A549 (cell line): ENCODE measurements at regions not wholly inside any gene's neighbourhood (a gene's known extent, or its start where the extent isn't known, plus 50 kb on each side); places are given as distances from the start of the nearest gene placed in this dataset.

Experiments
- ATAC-seq, 2 experiments: fragments of 200-7000 bp in 1 of 2; fragments of >200 bp in 1 of 2; cut with Nextera tagmentation in 1 of 2; cut with Tn5 transposase in 1 of 2; 3 replicates each; pipeline versions ENCODE4 v1.8.0 to v1.9.1; 2018 to 2020; ENCODE audit warnings: mild to moderate bottlenecking in 1 of 2, moderate library complexity in 1 of 2
- CTCF ChIA-PET: fragments of 300-600 bp; sonication (Branson Sonifier 250); formaldehyde crosslinking; extraction: SDS; loops from one replicate; lab custom pipeline; 2021; ENCODE audit warnings: antibody characterized with exemption, inconsistent platforms; lab: Yijun Ruan, JAX
- POLR2A ChIA-PET: fragments of 350-600 bp; formaldehyde crosslinking; extraction: SDS; loops from one replicate; lab custom pipeline; 2021; ENCODE audit warnings: antibody characterized with exemption, inconsistent platforms; lab: Yijun Ruan, JAX
- DNase-seq, 2 experiments: peaks; one replicate each; pipeline versions ENCODE4 v3.0.0 to v3.0.0-alpha.2; 2011 to 2016; ENCODE audit warnings: low read depth in 1 of 2, low spot score in 1 of 2
- FAIRE-seq: peaks from 2 replicates; lab custom pipeline; 2011; peaks lifted over from hg19 to GRCh38; lab: Jason Lieb, UNC
- H3K27ac ChIP-seq, 2 experiments: fragments of >200 bp; sonication (Bioruptor Twin); formaldehyde crosslinking; 3 replicates each; pipeline ENCODE4 v1.5.1; 2016 to 2017
- H3K4me1 ChIP-seq: fragments of >200 bp; sonication (Bioruptor Twin); formaldehyde crosslinking; 3 replicates; pipeline ENCODE4 v1.6.1; 2016
- H3K4me2 ChIP-seq: fragments of >200 bp; sonication (Bioruptor Twin); formaldehyde crosslinking; 3 replicates; pipeline ENCODE4 v1.6.1; 2016
- H3K4me3 ChIP-seq: fragments of >200 bp; sonication (Bioruptor Twin); formaldehyde crosslinking; 3 replicates; pipeline ENCODE4 v1.5.1; 2016
- H3K9me3 ChIP-seq: fragments of >200 bp; sonication (Bioruptor Twin); formaldehyde crosslinking; 3 replicates; pipeline ENCODE4 v1.6.1; 2016
- BHLHE40 ChIP-seq: IDR thresholded peaks from 2 replicates; pipeline ENCODE4 v1.6.1; 2012; ENCODE audit warnings: low read depth, low read length, inconsistent platforms
- CBX2 ChIP-seq: fragments of 200-600 bp; sonication (generic); IDR thresholded peaks from 2 replicates; pipeline ENCODE4 v1.6.1; 2016; ENCODE audit warnings: low read depth, mild to moderate bottlenecking, borderline replicate concordance
- CEBPB ChIP-seq, 2 experiments: fragments of >200 bp in 1 of 2; sonication (Bioruptor Twin) in 1 of 2; formaldehyde crosslinking in 1 of 2; IDR thresholded peaks; 2 replicates each; pipeline ENCODE4 v1.6.1; 2012 to 2016
- CHD2 ChIP-seq: fragments of 150-350 bp; IDR thresholded peaks from 2 replicates; pipeline ENCODE4 v1.6.1; 2014; ENCODE audit warnings: low read length; ENCODE audit not compliant: partially characterized antibody
- CHD4 ChIP-seq: fragments of 200-600 bp; sonication (generic); IDR thresholded peaks from 2 replicates; pipeline ENCODE4 v1.6.1; 2016; ENCODE audit warnings: antibody characterized with exemption, mild to moderate bottlenecking, borderline replicate concordance
- E2F6 ChIP-seq: IDR thresholded peaks from 2 replicates; pipeline ENCODE4 v1.6.1; 2012; ENCODE audit warnings: low read depth, borderline replicate concordance
- EHF ChIP-seq: fragments of 250-450 bp; sonication (Bioruptor Pico); IDR thresholded peaks from 2 replicates; pipeline ENCODE4 v1.5.0; 2020; ENCODE audit warnings: mild to moderate bottlenecking
- ELK1 ChIP-seq: fragments of 150-350 bp; IDR thresholded peaks from 2 replicates; pipeline ENCODE4 v1.6.1; 2014; ENCODE audit warnings: low read depth, mild to moderate bottlenecking, low read length
- EP300 ChIP-seq, 2 experiments: fragments of >200 bp; sonication (Bioruptor Twin); formaldehyde crosslinking; IDR thresholded peaks; 2 replicates in 1 of 2; 3 replicates in 1 of 2; pipeline ENCODE4 v1.6.1; 2016 to 2017
- ESRRA ChIP-seq: fragments of 150-350 bp; IDR thresholded peaks from 2 replicates; pipeline ENCODE4 v1.6.1; 2014; ENCODE audit warnings: mild to moderate bottlenecking, low read length, borderline replicate concordance
- FOXS1 ChIP-seq: fragments of 250-450 bp; sonication (Bioruptor Pico); IDR thresholded peaks from 2 replicates; pipeline ENCODE4 v1.5.0; 2020; ENCODE audit warnings: mild to moderate bottlenecking, moderate library complexity
- JUNB ChIP-seq: fragments of >200 bp; sonication (Bioruptor Twin); formaldehyde crosslinking; IDR thresholded peaks from 2 replicates; pipeline ENCODE4 v1.6.1; 2016
- KDM1A ChIP-seq: fragments of 200-600 bp; sonication (generic); IDR thresholded peaks from 2 replicates; pipeline ENCODE4 v1.6.1; 2016; ENCODE audit warnings: low read depth, mild to moderate bottlenecking
- KDM5A ChIP-seq: fragments of 200-600 bp; sonication (generic); IDR thresholded peaks from 2 replicates; pipeline ENCODE4 v1.6.1; 2016; ENCODE audit warnings: antibody characterized with exemption, mild to moderate bottlenecking
- MAFK ChIP-seq: fragments of 450-650 bp; IDR thresholded peaks from 2 replicates; pipeline ENCODE4 v1.6.1; 2014; ENCODE audit not compliant: partially characterized antibody
- MAX ChIP-seq: IDR thresholded peaks from 2 replicates; pipeline ENCODE4 v1.6.1; 2012
- NFE2L2 ChIP-seq: fragments of 150-350 bp; conservative IDR thresholded peaks from 2 replicates; pipeline ENCODE4 v1.6.1; 2014; ENCODE audit warnings: low read length
- NPAS2 ChIP-seq: fragments of 250-450 bp; sonication (Bioruptor Pico); IDR thresholded peaks from 2 replicates; pipeline ENCODE4 v1.8.0; 2022; ENCODE audit warnings: mild to moderate bottlenecking, moderate library complexity, borderline replicate concordance
- PBX3 ChIP-seq: IDR thresholded peaks from 2 replicates; pipeline ENCODE4 v1.6.1; 2012
- PHF8 ChIP-seq: fragments of 200-600 bp; sonication (generic); IDR thresholded peaks from 2 replicates; pipeline ENCODE4 v1.6.1; 2016; ENCODE audit warnings: low read depth, mild to moderate bottlenecking, antibody characterized with exemption, moderate library complexity, borderline replicate concordance
- POLR2AphosphoS2 ChIP-seq: conservative IDR thresholded peaks from 2 replicates; pipeline ENCODE4 v1.6.1; 2012; ENCODE audit warnings: low read length, improper control_type of control experiment, inconsistent platforms
- RAD21 ChIP-seq, 2 experiments: fragments of >200 bp in 1 of 2; sonication (Bioruptor Twin) in 1 of 2; formaldehyde crosslinking in 1 of 2; IDR thresholded peaks in 1 of 2; conservative IDR thresholded peaks in 1 of 2; 2 replicates in 1 of 2; 3 replicates in 1 of 2; pipeline ENCODE4 v1.6.1; 2012 to 2018; ENCODE audit warnings: inconsistent platforms in 1 of 2
- RARB ChIP-seq: fragments of 250-450 bp; sonication (Bioruptor Pico); IDR thresholded peaks from 2 replicates; pipeline ENCODE4 v1.8.0; 2021; ENCODE audit warnings: mild to moderate bottlenecking, moderate library complexity
- RCOR1 ChIP-seq: fragments of 150-350 bp; IDR thresholded peaks from 2 replicates; pipeline ENCODE4 v1.6.1; 2014; ENCODE audit warnings: antibody characterized with exemption, low read length, low read depth
- RFX5 ChIP-seq: fragments of 450-650 bp; IDR thresholded peaks from 2 replicates; pipeline ENCODE4 v1.7.1; 2014; ENCODE audit warnings: antibody characterized with exemption, mild to moderate bottlenecking, moderate library complexity
- SREBF2 ChIP-seq: fragments of 450-650 bp; IDR thresholded peaks from 2 replicates; pipeline ENCODE4 v1.6.1; 2014; ENCODE audit warnings: mild to moderate bottlenecking, moderate library complexity
- ZC3H11A ChIP-seq: fragments of 450-650 bp; IDR thresholded peaks from 2 replicates; pipeline ENCODE4 v1.6.1; 2014; ENCODE audit warnings: antibody characterized with exemption, mild to moderate bottlenecking
- ZFP36 ChIP-seq: fragments of 450-650 bp; IDR thresholded peaks from 2 replicates; pipeline ENCODE4 v1.6.1; 2014; ENCODE audit warnings: borderline replicate concordance; ENCODE audit not compliant: partially characterized antibody
- ZNF302 ChIP-seq: fragments of 250-450 bp; sonication (Bioruptor Pico); IDR thresholded peaks from 2 replicates; pipeline ENCODE4 v1.9.0; 2021; ENCODE audit warnings: inconsistent platforms, mild to moderate bottlenecking, moderate library complexity
- ZSCAN20 ChIP-seq: fragments of 250-450 bp; sonication (Bioruptor Pico); IDR thresholded peaks from 2 replicates; pipeline ENCODE4 v1.8.0; 2022; ENCODE audit warnings: mild to moderate bottlenecking, moderate library complexity
- WGBS: methylation state at CpG from one replicate; pipeline ENCODE4 v1.1.6; 2017; ENCODE audit errors: missing lambda C conversion rate; 5-methylcytosine and 5-hydroxymethylcytosine counted together
- TF ChIP-seq, protein P1 (sequence below): fragments of 250-450 bp; sonication (Bioruptor Pico); IDR thresholded peaks from 2 replicates; pipeline ENCODE4 v1.5.0; 2021; ENCODE audit warnings: mild to moderate bottlenecking, moderate library complexity, borderline replicate concordance
- TF ChIP-seq, protein P2 (sequence below): fragments of 250-450 bp; sonication (Bioruptor Pico); IDR thresholded peaks from 2 replicates; pipeline ENCODE4 v1.5.0; 2020; ENCODE audit warnings: low read depth, mild to moderate bottlenecking, moderate library complexity

DNA sequence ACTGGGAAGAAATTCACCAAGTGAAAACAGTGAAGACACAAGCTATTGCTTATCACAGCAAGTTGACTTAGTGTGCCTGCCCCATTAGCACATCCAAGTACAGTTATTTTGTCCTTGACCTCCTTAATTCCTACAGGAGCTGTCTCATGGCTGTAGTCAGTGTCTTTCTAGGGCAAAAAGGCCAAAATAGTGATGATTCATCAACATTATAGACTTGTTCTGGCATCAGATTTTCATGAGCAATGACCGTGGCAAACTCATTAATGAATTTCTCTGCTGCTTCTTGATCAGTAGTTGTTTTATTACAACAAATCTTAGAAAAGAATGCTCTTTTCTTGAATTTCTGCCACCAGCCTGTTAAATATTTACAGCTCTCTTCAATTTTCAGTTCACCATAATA, 1169.3 kb upstream of the DDX18 start:
- Histone ChIP-seq H3K9me3 (no peaks in the 10 kb centered on the region), H3K4me1 (no peaks in the 10 kb centered on the region), H3K27ac (no peak overlapping the region), H3K4me2 (no peak overlapping the region), H3K4me3 (no peak overlapping the region)
- CTCF ChIA-PET, result interaction anchor here (0.6 kb wide), 1 partner anchor 14 kb away, joined by 3 read pairs; no protein-coding TSS in a partner anchor
- POLR2A ChIA-PET, result no interaction called here
- WGBS, result 3% methylated on average over 1 of the region's 1 CpG
- FAIRE-seq (no peak), DNase-seq (no peak), ATAC-seq (no peak)
- no peak for TF ChIP-seq RCOR1
- TF ChIP-seq EP300 (IDR thresholded peaks at IDR 0.05), result no peak
- peak; percentile 43 for TF ChIP-seq MAFK
- TF ChIP-seq ZNF302, result no peak
- no peak for TF ChIP-seq RFX5
- TF ChIP-seq PHF8, result no peak

- WGBS, result 3% methylated on average over 1 of the region's 1 CpG
- ChIA-PET CTCF (no interaction called here), POLR2A (no interaction called here)
- FAIRE-seq (no peak), ATAC-seq (no peak), DNase-seq (no peak)
- H3K27ac ChIP-seq, result no peak overlapping the region
- H3K9me3 ChIP-seq, result no peaks in the 10 kb centered on the region
- H3K4me1 ChIP-seq, result no peaks in the 10 kb centered on the region
- no peak overlapping the region for H3K4me2 ChIP-seq
- TF ChIP-seq CHD4, result no peak
- no peak for TF ChIP-seq KDM5A
- TF ChIP-seq CHD2, result no peak
- TF ChIP-seq CEBPB (IDR thresholded peaks at IDR 0.05), result no peak
- TF ChIP-seq E2F6, result no peak
- no peak for TF ChIP-seq ELK1
- TF ChIP-seq EHF (CRISPR knock-in tag), result no peak
- TF ChIP-seq RARB, result no peak
- no peak for TF ChIP-seq NPAS2 (CRISPR knock-in tag)
- TF ChIP-seq, protein P1, sequence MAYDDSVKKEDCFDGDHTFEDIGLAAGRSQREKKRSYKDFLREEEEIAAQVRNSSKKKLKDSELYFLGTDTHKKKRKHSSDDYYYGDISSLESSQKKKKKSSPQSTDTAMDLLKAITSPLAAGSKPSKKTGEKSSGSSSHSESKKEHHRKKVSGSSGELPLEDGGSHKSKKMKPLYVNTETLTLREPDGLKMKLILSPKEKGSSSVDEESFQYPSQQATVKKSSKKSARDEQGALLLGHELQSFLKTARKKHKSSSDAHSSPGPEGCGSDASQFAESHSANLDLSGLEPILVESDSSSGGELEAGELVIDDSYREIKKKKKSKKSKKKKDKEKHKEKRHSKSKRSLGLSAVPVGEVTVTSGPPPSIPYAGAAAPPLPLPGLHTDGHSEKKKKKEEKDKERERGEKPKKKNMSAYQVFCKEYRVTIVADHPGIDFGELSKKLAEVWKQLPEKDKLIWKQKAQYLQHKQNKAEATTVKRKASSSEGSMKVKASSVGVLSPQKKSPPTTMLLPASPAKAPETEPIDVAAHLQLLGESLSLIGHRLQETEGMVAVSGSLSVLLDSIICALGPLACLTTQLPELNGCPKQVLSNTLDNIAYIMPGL, result no peak
- TF ChIP-seq POLR2AphosphoS2, result no peak
- no peak for TF ChIP-seq RAD21 (conservative IDR thresholded peaks at IDR 0.05 in 1 of 2, IDR thresholded peaks at IDR 0.05 in 1 of 2)
- TF ChIP-seq ESRRA, result no peak
- TF ChIP-seq NFE2L2, result no peak
- no peak for TF ChIP-seq PHF8
- TF ChIP-seq RFX5, result no peak
- TF ChIP-seq MAX, result no peak
- no peak overlapping the region for H3K4me3 ChIP-seq
These were observed 1145.8 kb upstream of the DDX18 start for GRCh38 chr2:116668691-116669090.

- FAIRE-seq (no peak), ATAC-seq (no peak), DNase-seq (no peak)
- WGBS, result 0% methylated on average over 2 of the region's 2 CpGs
- ChIA-PET CTCF (no interaction called here), POLR2A (no interaction called here)
- H3K4me3 ChIP-seq, result no peak overlapping the region
- H3K9me3 ChIP-seq, result no peaks in the 10 kb centered on the region
- H3K27ac ChIP-seq, result no peak overlapping the region
- H3K4me2 ChIP-seq, result no peak overlapping the region
- H3K4me1 ChIP-seq, result no peaks in the 10 kb centered on the region
- TF ChIP-seq ZFP36, result no peak
- TF ChIP-seq CEBPB (IDR thresholded peaks at IDR 0.05), result no peak
- TF ChIP-seq PHF8, result no peak
- no peak for TF ChIP-seq BHLHE40
- no peak for TF ChIP-seq CHD4
- no peak for TF ChIP-seq KDM1A
- TF ChIP-seq SREBF2, result no peak
- TF ChIP-seq JUNB, result no peak
- TF ChIP-seq PBX3, result no peak
- no peak for TF ChIP-seq ZSCAN20 (CRISPR knock-in tag)
- TF ChIP-seq, protein P2, sequence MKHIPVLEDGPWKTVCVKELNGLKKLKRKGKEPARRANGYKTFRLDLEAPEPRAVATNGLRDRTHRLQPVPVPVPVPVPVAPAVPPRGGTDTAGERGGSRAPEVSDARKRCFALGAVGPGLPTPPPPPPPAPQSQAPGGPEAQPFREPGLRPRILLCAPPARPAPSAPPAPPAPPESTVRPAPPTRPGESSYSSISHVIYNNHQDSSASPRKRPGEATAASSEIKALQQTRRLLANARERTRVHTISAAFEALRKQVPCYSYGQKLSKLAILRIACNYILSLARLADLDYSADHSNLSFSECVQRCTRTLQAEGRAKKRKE (CRISPR knock-in tag), result no peak
- TF ChIP-seq FOXS1 (CRISPR knock-in tag), result no peak
- TF ChIP-seq ZC3H11A, result no peak
- TF ChIP-seq CBX2, result no peak
- no peak for TF ChIP-seq EHF (CRISPR knock-in tag)
These were observed 1144.7 kb upstream of the DDX18 start for GRCh38 chr2:116669782-116670181.
